Endothelial cell (in vitro differentiated cells): ENCODE measurements at regions not wholly inside any gene's neighbourhood (a gene's known extent, or its start where the extent isn't known, plus 50 kb on each side); places are given as distances from the start of the nearest gene placed in this dataset.

ENCODE experiments used
- DNase-seq: peaks from one replicate; pipeline ENCODE4 v3.0.0; 2021; ENCODE audit warnings: low spot score
- H3K27ac Mint-ChIP-seq: one replicate; pipeline ENCODE4 v1.8.0; 2021; ENCODE audit warnings: mixed read lengths, inconsistent platforms; ENCODE audit not compliant: unreplicated experiment
- H3K27me3 Mint-ChIP-seq: one replicate; pipeline ENCODE4 v1.8.0; 2021; ENCODE audit warnings: mild to moderate bottlenecking, moderate library complexity, mixed read lengths, inconsistent platforms; ENCODE audit not compliant: unreplicated experiment
- H3K36me3 Mint-ChIP-seq: one replicate; pipeline ENCODE4 v1.8.0; 2021; ENCODE audit warnings: mild to moderate bottlenecking, low read depth, mixed read lengths, inconsistent platforms; ENCODE audit not compliant: unreplicated experiment
- H3K4me1 Mint-ChIP-seq: one replicate; pipeline ENCODE4 v1.8.0; 2021; ENCODE audit warnings: mild to moderate bottlenecking, mixed read lengths, inconsistent platforms; ENCODE audit not compliant: unreplicated experiment
- H3K4me3 Mint-ChIP-seq: one replicate; pipeline ENCODE4 v1.8.0; 2021; ENCODE audit warnings: mild to moderate bottlenecking, mixed read lengths, inconsistent platforms; ENCODE audit not compliant: unreplicated experiment
- H3K9me3 Mint-ChIP-seq: one replicate; pipeline ENCODE4 v1.8.0; 2021; ENCODE audit warnings: mixed read lengths, inconsistent platforms; ENCODE audit not compliant: unreplicated experiment
- TF ChIP-seq, protein P1 (sequence below): fragments of 200-600 bp; sonication (generic); IDR thresholded peaks from one replicate; pipeline ENCODE4 v1.5.0; 2021; ENCODE audit warnings: antibody characterized with exemption; ENCODE audit not compliant: unreplicated experiment

DNA sequence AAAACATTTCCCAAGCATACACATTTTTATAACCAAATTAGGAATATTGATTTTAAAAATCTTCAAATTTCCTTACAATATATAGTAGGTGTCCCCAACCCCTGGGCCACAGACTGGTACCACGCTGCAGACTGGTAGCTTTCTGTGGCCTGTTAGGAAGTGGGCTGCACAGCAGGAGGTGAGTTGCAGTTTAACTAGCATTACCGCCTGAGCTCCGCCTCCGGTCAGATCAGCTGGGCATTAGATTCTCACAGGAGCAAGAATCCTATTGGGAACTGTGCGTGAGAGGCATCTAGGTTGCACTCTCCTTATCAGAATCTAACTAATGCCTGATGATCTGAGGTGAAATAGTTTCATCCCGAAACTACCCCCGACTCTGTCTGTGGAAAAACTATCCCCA, 62.1 kb downstream of the ZWINT start:
- no peak overlapping the region for H3K27ac Mint-ChIP-seq
- no peak for DNase-seq

GRCh38 chr10:56296618-56297017, 64.4 kb downstream of the ZWINT start:
- DNase-seq: no peak
- Mint-ChIP-seq H3K27me3 (peaks cover 2% of the 10 kb centered on the region), H3K27ac (no peak overlapping the region), H3K36me3 (no peaks in the 10 kb centered on the region), H3K4me3 (no peak overlapping the region), H3K9me3 (no peaks in the 10 kb centered on the region), H3K4me1 (no peaks in the 10 kb centered on the region)
- TF ChIP-seq, protein P1, sequence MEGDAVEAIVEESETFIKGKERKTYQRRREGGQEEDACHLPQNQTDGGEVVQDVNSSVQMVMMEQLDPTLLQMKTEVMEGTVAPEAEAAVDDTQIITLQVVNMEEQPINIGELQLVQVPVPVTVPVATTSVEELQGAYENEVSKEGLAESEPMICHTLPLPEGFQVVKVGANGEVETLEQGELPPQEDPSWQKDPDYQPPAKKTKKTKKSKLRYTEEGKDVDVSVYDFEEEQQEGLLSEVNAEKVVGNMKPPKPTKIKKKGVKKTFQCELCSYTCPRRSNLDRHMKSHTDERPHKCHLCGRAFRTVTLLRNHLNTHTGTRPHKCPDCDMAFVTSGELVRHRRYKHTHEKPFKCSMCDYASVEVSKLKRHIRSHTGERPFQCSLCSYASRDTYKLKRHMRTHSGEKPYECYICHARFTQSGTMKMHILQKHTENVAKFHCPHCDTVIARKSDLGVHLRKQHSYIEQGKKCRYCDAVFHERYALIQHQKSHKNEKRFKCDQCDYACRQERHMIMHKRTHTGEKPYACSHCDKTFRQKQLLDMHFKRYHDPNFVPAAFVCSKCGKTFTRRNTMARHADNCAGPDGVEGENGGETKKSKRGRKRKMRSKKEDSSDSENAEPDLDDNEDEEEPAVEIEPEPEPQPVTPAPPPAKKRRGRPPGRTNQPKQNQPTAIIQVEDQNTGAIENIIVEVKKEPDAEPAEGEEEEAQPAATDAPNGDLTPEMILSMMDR: no peak

More for the DNA sequence above, 62.1 kb downstream of the ZWINT start:
- H3K4me1 Mint-ChIP-seq: no peaks in the 10 kb centered on the region
- TF ChIP-seq, protein P1: no peak
- H3K36me3 Mint-ChIP-seq: no peaks in the 10 kb centered on the region
- H3K27me3 Mint-ChIP-seq: no peaks in the 10 kb centered on the region
- H3K9me3 Mint-ChIP-seq: no peaks in the 10 kb centered on the region
- H3K4me3 Mint-ChIP-seq: no peak overlapping the region

- Mint-ChIP-seq H3K9me3 (no peaks in the 10 kb centered on the region), H3K4me3 (no peak overlapping the region), H3K36me3 (no peaks in the 10 kb centered on the region), H3K27ac (no peak overlapping the region), H3K27me3 (peaks cover 2% of the 10 kb centered on the region), H3K4me1 (peaks cover 2% of the 10 kb centered on the region)
- no peak for DNase-seq
- TF ChIP-seq, protein P1: no peak
Measured at GRCh38 chr10:56288403-56288802, 72.7 kb downstream of the ZWINT start.

- DNase-seq: no peak
Measured at GRCh38 chr10:56286096-56286495, 75.0 kb downstream of the ZWINT start.

DNA sequence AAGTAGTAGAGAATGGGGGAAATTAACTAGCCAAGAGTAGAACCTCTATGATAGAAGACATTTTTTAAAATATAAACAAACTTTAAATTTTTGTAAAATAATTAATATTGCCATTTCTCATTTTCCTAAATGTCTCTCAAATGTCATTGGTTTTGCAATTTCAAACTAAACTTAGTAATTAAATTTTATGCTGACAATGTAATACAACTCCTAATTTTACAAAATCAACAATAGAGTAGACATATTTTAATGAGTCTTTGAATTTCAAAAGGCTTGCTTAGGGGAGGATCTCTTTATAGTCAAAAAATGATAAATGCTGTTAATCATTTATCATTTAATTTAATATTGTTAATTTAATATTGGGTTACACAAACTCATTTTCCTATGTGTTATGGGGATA, 81.8 kb downstream of the ZWINT start:
- H3K9me3 Mint-ChIP-seq: no peaks in the 10 kb centered on the region
- H3K27me3 Mint-ChIP-seq: no peaks in the 10 kb centered on the region
- no peak overlapping the region for H3K4me3 Mint-ChIP-seq
- H3K36me3 Mint-ChIP-seq: no peaks in the 10 kb centered on the region
- no peak for DNase-seq
- H3K4me1 Mint-ChIP-seq: no peaks in the 10 kb centered on the region
- TF ChIP-seq, protein P1: no peak
- no peak overlapping the region for H3K27ac Mint-ChIP-seq

More at GRCh38 chr10:56286096-56286495, 75.0 kb downstream of the ZWINT start:
- Mint-ChIP-seq H3K36me3 (no peaks in the 10 kb centered on the region), H3K4me3 (no peak overlapping the region), H3K27ac (no peak overlapping the region), H3K27me3 (no peaks in the 10 kb centered on the region), H3K4me1 (peaks cover 2% of the 10 kb centered on the region), H3K9me3 (no peaks in the 10 kb centered on the region)
- TF ChIP-seq, protein P1: no peak
